Esophagus squamous epithelium (tissue), 5 donors: ENCODE measurements at regions not wholly inside any gene's neighbourhood (a gene's known extent, or its start where the extent isn't known, plus 50 kb on each side); places are given as distances from the start of the nearest gene placed in this dataset.

Experiments
- DNase-seq: peaks from one replicate; lab custom pipeline; 2025; lab: John Stamatoyannopoulos, UW
- H3K27ac ChIP-seq, 4 donors: fragments of 200-600 bp; sonication (generic); one replicate each; pipeline ENCODE4 v1.5.1; 2016 to 2019; ENCODE audit warnings: mild to moderate bottlenecking in 1 of 4
- H3K27me3 ChIP-seq, 4 donors: fragments of 200-600 bp; sonication (generic); 1 replicate in 3 of 4; 2 replicates in 1 of 4; pipeline versions ENCODE4 v1.5.1 to v1.6.0; 2017 to 2021; ENCODE audit warnings: antibody characterized with exemption in 1 of 4
- H3K36me3 ChIP-seq, 3 donors: fragments of 200-600 bp; sonication (generic); one replicate each; pipeline ENCODE4 v1.5.1; 2016 to 2019
- H3K4me1 ChIP-seq, 3 donors: fragments of 200-600 bp; sonication (generic); one replicate each; pipeline ENCODE4 v1.5.1; 2017 to 2019
- H3K4me3 ChIP-seq, 4 donors: fragments of 200-600 bp; sonication (generic); 1 replicate in 3 of 4; 2 replicates in 1 of 4; pipeline ENCODE4 v1.5.1; 2016 to 2019; ENCODE audit warnings: mild to moderate bottlenecking in 2 of 4, moderate library complexity in 1 of 4
- H3K9me3 ChIP-seq, 3 donors: fragments of 200-600 bp; sonication (generic); one replicate each; pipeline ENCODE4 v1.5.1; 2016 to 2019
- CTCF ChIP-seq, 6 experiments: fragments of 450-650 bp in 4 of 6; fragments of 200-600 bp in 2 of 6; sonication (generic) in 2 of 6; IDR thresholded peaks; one replicate each; pipeline ENCODE4 v1.5.1; 2016 to 2019; ENCODE audit warnings: antibody characterized with exemption in 6 of 6, mild to moderate bottlenecking in 4 of 6, moderate library complexity in 4 of 6
- POLR2A ChIP-seq, 4 donors: fragments of 450-650 bp; IDR thresholded peaks; one replicate each; pipeline ENCODE4 v1.6.1; 2017; ENCODE audit warnings: antibody characterized with exemption in 4 of 4, mild to moderate bottlenecking in 4 of 4, moderate library complexity in 3 of 4
- WGBS, 2 donors: methylation state at CpG; one replicate each; pipeline ENCODE4 v1.1.5; 2018; 5-methylcytosine and 5-hydroxymethylcytosine counted together
- intact Hi-C: fragments of 100-400 bp; cut with DNase I; formaldehyde crosslinking; loops from one replicate; pipeline ENCODE4 v1.15.0; 2022
- donor health status: DM: yes; HTN: yes; CAD: no.

GRCh38 chr4:127560755-127561154, 72.0 kb upstream of the INTU start:
- no peaks in the 10 kb centered on the region for H3K36me3 ChIP-seq
- 87 to 96% methylated on average over 3 of the region's 3 CpGs for WGBS, 2 donors
- H3K4me3 ChIP-seq, result no peak overlapping the region
- DNase-seq, result no peak
- intact Hi-C loops, result no loop called here
- H3K4me1 ChIP-seq, result no peaks in the 10 kb centered on the region
- no peak overlapping the region for H3K27ac ChIP-seq
- H3K9me3 ChIP-seq, result no peaks in the 10 kb centered on the region
- TF ChIP-seq POLR2A (IDR thresholded peaks at IDR 0.05), result no peak
- TF ChIP-seq CTCF (IDR thresholded peaks at IDR 0.05), result no peak
- no peaks in the 10 kb centered on the region for H3K27me3 ChIP-seq

GRCh38 chr4:127574643-127575042, 58.1 kb upstream of the INTU start:
- DNase-seq, result no peak
- no peak overlapping the region for H3K4me3 ChIP-seq
- H3K27ac ChIP-seq, result no peak overlapping the region
- H3K4me1 ChIP-seq, result no peaks in the 10 kb centered on the region
- H3K36me3 ChIP-seq, result no peaks in the 10 kb centered on the region
- WGBS, 2 donors, result 45 to 79% methylated on average over 2 of the region's 2 CpGs
- no peaks in the 10 kb centered on the region for H3K9me3 ChIP-seq
- TF ChIP-seq CTCF (IDR thresholded peaks at IDR 0.05), result no peak
- TF ChIP-seq POLR2A (IDR thresholded peaks at IDR 0.05), result no peak
- no peaks in the 10 kb centered on the region for H3K27me3 ChIP-seq
- intact Hi-C loops, result no loop called here

- intact Hi-C loops, result no loop called here
- 37 to 54% methylated on average over 2 of the region's 2 CpGs for WGBS, 2 donors
- Histone ChIP-seq H3K9me3 (no peaks in the 10 kb centered on the region), H3K4me1 (no peaks in the 10 kb centered on the region), H3K4me3 (no peak overlapping the region), H3K27me3 (no peaks in the 10 kb centered on the region), H3K36me3 (no peaks in the 10 kb centered on the region), H3K27ac (no peak overlapping the region)
- TF ChIP-seq POLR2A (IDR thresholded peaks at IDR 0.05), result no peak
- no peak for TF ChIP-seq CTCF (IDR thresholded peaks at IDR 0.05)
- no peak for DNase-seq
Measured at GRCh38 chr4:127575888-127576287, 56.9 kb upstream of the INTU start.

GRCh38 chr4:127578491-127578890, 54.3 kb upstream of the INTU start:
- H3K4me1 ChIP-seq, result no peaks in the 10 kb centered on the region
- H3K9me3 ChIP-seq, result no peaks in the 10 kb centered on the region
- H3K27ac ChIP-seq, result no peak overlapping the region
- TF ChIP-seq POLR2A (IDR thresholded peaks at IDR 0.05) (no peak), CTCF (IDR thresholded peaks at IDR 0.05) (no peak)
- intact Hi-C loops, result no loop called here
- DNase-seq, result no peak
- H3K27me3 ChIP-seq, result no peaks in the 10 kb centered on the region
- WGBS, 2 donors, result 40 to 55% methylated on average over 2 to 3 of the region's 3 CpGs
- H3K4me3 ChIP-seq, result no peak overlapping the region
- no peaks in the 10 kb centered on the region for H3K36me3 ChIP-seq

- H3K36me3 ChIP-seq, result no peaks in the 10 kb centered on the region
- TF ChIP-seq POLR2A (IDR thresholded peaks at IDR 0.05) (no peak), CTCF (IDR thresholded peaks at IDR 0.05) (no peak)
- no peaks in the 10 kb centered on the region for H3K9me3 ChIP-seq
- DNase-seq, result no peak
- no peaks in the 10 kb centered on the region for H3K27me3 ChIP-seq
- no peak overlapping the region for H3K27ac ChIP-seq
- no peaks in the 10 kb centered on the region for H3K4me1 ChIP-seq
- WGBS, 2 donors, result 80 to 87% methylated on average over 7 of the region's 7 CpGs
- intact Hi-C loops, result no loop called here
- H3K4me3 ChIP-seq, result no peak overlapping the region
Measured at GRCh38 chr4:127578967-127579366, 53.8 kb upstream of the INTU start.
